T-cell (primary cell): ENCODE measurements at regions not wholly inside any gene's neighbourhood (a gene's known extent, or its start where the extent isn't known, plus 50 kb on each side); places are given as distances from the start of the nearest gene placed in this dataset.

Source experiments
- ATAC-seq, 4 experiments: fragments of 200-7000 bp in 3 of 4; fragments of 150-1000 bp in 1 of 4; cut with Tn5 transposase; replicated peaks in 1 of 4; 1 replicate in 3 of 4; 2 replicates in 1 of 4; pipeline ENCODE4 v1.10.0; 2021; ENCODE audit warnings: moderate library complexity in 3 of 4, mild to moderate bottlenecking in 2 of 4, moderate number of reproducible peaks in 1 of 4
- CTCF ChIA-PET, 2 donors: fragments of 300-600 bp; sonication (Branson Sonifier 250); formaldehyde crosslinking; loops; one replicate each; lab custom pipeline; 2022; ENCODE audit warnings: antibody characterized with exemption in 2 of 2; lab: Charles Lee
- POLR2A ChIA-PET, 2 donors: fragments of 300-600 bp; sonication (Branson Sonifier 250); formaldehyde crosslinking; loops; one replicate each; lab custom pipeline; 2022; ENCODE audit warnings: antibody characterized with exemption in 2 of 2; lab: Charles Lee
- DNase-seq, 35 experiments: peaks; one replicate each; pipeline versions ENCODE4 v3.0.0 to v3.0.0-alpha.2; 2013 to 2023
- H3K27ac ChIP-seq: one replicate; pipeline ENCODE4 v1.5.1; 2013; ENCODE audit warnings: low read length
- H3K27me3 ChIP-seq, 2 experiments: replicated peaks in 1 of 2; 1 replicate in 1 of 2; 2 replicates in 1 of 2; pipeline versions ENCODE4 v1.6.1 to v1.7.0; 2013; ENCODE audit warnings: low read length in 1 of 2, mixed read lengths in 1 of 2; ENCODE audit not compliant: control insufficient read depth in 2 of 2, insufficient read depth in 2 of 2; ENCODE audit errors: extremely low read depth in 1 of 2
- H3K36me3 ChIP-seq, 2 donors: 1 replicate in 1 of 2; 2 replicates in 1 of 2; pipeline versions ENCODE4 v1.6.1 to v1.7.0; 2013; ENCODE audit warnings: low read length in 1 of 2; ENCODE audit not compliant: control insufficient read depth in 2 of 2, insufficient read depth in 1 of 2; ENCODE audit errors: extremely low read depth in 1 of 2
- H3K4me1 ChIP-seq, 2 experiments: 1 replicate in 1 of 2; 2 replicates in 1 of 2; pipeline versions ENCODE4 v1.6.1 to v1.7.0; 2013; ENCODE audit warnings: low read length in 2 of 2, mixed read lengths in 1 of 2; ENCODE audit not compliant: insufficient read depth in 2 of 2, control insufficient read depth in 1 of 2; ENCODE audit errors: extremely low read depth in 1 of 2
- H3K4me3 ChIP-seq, 2 donors: 1 replicate in 1 of 2; 2 replicates in 1 of 2; pipeline versions ENCODE4 v1.5.1 to v1.7.0; 2013; ENCODE audit warnings: mild to moderate bottlenecking in 2 of 2, low read length in 1 of 2, moderate library complexity in 1 of 2; ENCODE audit not compliant: control insufficient read depth in 1 of 2; ENCODE audit errors: extremely low read depth in 1 of 2
- H3K9me3 ChIP-seq: 2 replicates; pipeline ENCODE4 v1.7.0; 2013
- H3K27ac Mint-ChIP-seq, 2 donors: one replicate each; pipeline ENCODE4 v1.8.0; 2020 to 2021; ENCODE audit warnings: mild to moderate bottlenecking in 2 of 2, mixed read lengths in 2 of 2
- H3K27me3 Mint-ChIP-seq, 2 donors: one replicate each; pipeline ENCODE4 v1.8.0; 2021 to 2022; ENCODE audit warnings: mixed read lengths in 2 of 2
- H3K36me3 Mint-ChIP-seq: one replicate; pipeline ENCODE4 v1.8.0; 2021; ENCODE audit warnings: mixed read lengths
- H3K4me1 Mint-ChIP-seq, 3 donors: one replicate each; pipeline ENCODE4 v1.8.0; 2020 to 2022; ENCODE audit warnings: mixed read lengths in 3 of 3, mild to moderate bottlenecking in 1 of 3
- H3K4me3 Mint-ChIP-seq, 3 donors: one replicate each; pipeline ENCODE4 v1.8.0; 2020 to 2022; ENCODE audit warnings: mild to moderate bottlenecking in 3 of 3, mixed read lengths in 3 of 3, moderate library complexity in 3 of 3
- H3K9me3 Mint-ChIP-seq, 3 donors: one replicate each; pipeline ENCODE4 v1.8.0; 2020 to 2022; ENCODE audit warnings: mixed read lengths in 3 of 3
- WGBS: methylation state at CpG from one replicate; pipeline ENCODE4 v1.1.5; 2013; ENCODE audit warnings: missing lambda C conversion rate; ENCODE audit not compliant: insufficient coverage; 5-methylcytosine and 5-hydroxymethylcytosine counted together

DNA sequence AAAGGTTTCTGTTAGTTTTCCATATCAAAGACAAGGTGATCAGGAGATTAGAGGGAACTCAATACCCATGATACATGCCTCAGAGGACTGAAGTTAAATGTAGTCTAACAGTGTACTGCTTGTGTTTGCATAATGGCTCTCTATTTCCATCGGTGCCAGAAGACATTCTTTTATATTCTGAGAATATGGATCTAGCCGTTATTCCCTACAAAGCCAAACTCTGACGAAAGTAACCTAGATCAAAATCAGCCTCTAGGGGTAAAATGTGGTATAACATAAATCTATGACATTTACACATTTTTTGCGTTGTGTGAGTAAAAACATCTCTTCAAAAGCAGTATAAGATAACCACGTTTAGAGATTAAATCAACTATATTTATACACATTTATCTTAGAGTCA lies 2232.7 kb downstream of the PCDH9 start:
- ATAC-seq, result no peak
- no CpG with 5 or more reads among the region's 5 CpGs for WGBS
- DNase-seq, result no peak
- no peaks in the 10 kb centered on the region for H3K27me3 ChIP-seq
- no peak overlapping the region for H3K27ac Mint-ChIP-seq
- H3K4me3 Mint-ChIP-seq, result no peak overlapping the region
- H3K9me3 Mint-ChIP-seq, result peaks cover 14 to 29% (median 18%) of the 10 kb centered on the region in 3 donors
- no peak overlapping the region for H3K27ac ChIP-seq
- no peaks in the 10 kb centered on the region for H3K27me3 Mint-ChIP-seq
- H3K4me3 ChIP-seq, result no peak overlapping the region
- CTCF ChIA-PET, result no interaction called here
- POLR2A ChIA-PET, result no interaction called here
- no peaks in the 10 kb centered on the region for H3K4me1 Mint-ChIP-seq
- H3K36me3 ChIP-seq, result no peaks in the 10 kb centered on the region
- no peaks in the 10 kb centered on the region for H3K4me1 ChIP-seq
- no peaks in the 10 kb centered on the region for H3K36me3 Mint-ChIP-seq
- no peaks in the 10 kb centered on the region for H3K9me3 ChIP-seq

DNA sequence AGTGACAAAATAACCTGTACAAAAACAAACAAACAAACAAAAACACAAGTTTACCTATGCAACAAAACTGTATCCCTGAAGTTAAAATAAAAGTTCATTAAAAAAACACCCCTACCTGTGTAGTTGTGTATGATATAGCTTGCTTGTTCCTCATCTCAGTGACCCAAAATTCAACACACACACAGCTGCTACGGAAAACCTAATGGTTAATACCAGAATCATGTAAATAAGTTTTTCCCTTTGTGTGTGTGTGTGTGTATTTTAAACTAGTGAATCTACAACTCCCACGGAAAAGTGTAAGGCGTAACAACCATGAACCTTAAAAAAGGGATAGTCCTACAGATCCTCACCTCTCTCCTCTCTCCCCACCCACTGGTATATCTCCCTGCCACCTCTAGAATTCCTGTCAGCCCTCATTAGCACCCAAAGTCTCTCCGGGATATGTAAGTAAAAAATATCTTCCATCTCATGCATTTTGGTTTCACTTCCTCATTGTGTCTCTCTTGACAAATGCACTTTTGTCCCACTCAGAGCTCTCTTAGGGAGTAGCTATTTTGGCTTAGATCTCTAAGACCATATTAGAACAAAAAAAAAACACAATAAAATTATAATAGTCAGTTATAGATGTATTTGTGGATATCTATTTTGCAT lies 2236.5 kb downstream of the PCDH9 start:
- H3K36me3 ChIP-seq, result no peaks in the 10 kb centered on the region
- POLR2A ChIA-PET, result no interaction called here
- peaks cover 18 to 26% (median 26%) of the 10 kb centered on the region in 3 donors for H3K9me3 Mint-ChIP-seq
- no peaks in the 10 kb centered on the region for H3K27me3 ChIP-seq
- no peak overlapping the region for H3K27ac ChIP-seq
- WGBS, result no CpG with 5 or more reads among the region's 4 CpGs
- no peaks in the 10 kb centered on the region for H3K4me1 Mint-ChIP-seq
- CTCF ChIA-PET, result no interaction called here
- no peak overlapping the region for H3K27ac Mint-ChIP-seq
- H3K4me3 ChIP-seq, result no peak overlapping the region
- DNase-seq (no peak), ATAC-seq (no peak)
- H3K36me3 Mint-ChIP-seq, result no peaks in the 10 kb centered on the region
- H3K4me3 Mint-ChIP-seq, result no peak overlapping the region
- no peaks in the 10 kb centered on the region for H3K9me3 ChIP-seq
- no peaks in the 10 kb centered on the region for H3K27me3 Mint-ChIP-seq
- H3K4me1 ChIP-seq, result no peaks in the 10 kb centered on the region

GRCh38 chr13:64992314-64992713 lies 2237.8 kb downstream of the PCDH9 start:
- no peak overlapping the region for H3K4me3 ChIP-seq
- Mint-ChIP-seq H3K27ac (no peak overlapping the region), H3K27me3 (no peaks in the 10 kb centered on the region), H3K4me3 (no peak overlapping the region), H3K9me3 (peaks cover 18 to 29% (median 25%) of the 10 kb centered on the region in 3 donors), H3K36me3 (no peaks in the 10 kb centered on the region), H3K4me1 (no peaks in the 10 kb centered on the region)
- no CpG with 5 or more reads among the region's 2 CpGs for WGBS
- ChIA-PET CTCF (no interaction called here), POLR2A (no interaction called here)
- no peak for DNase-seq
- no peaks in the 10 kb centered on the region for H3K27me3 ChIP-seq
- no peak overlapping the region for H3K27ac ChIP-seq
- no peaks in the 10 kb centered on the region for H3K4me1 ChIP-seq
- no peaks in the 10 kb centered on the region for H3K36me3 ChIP-seq
- H3K9me3 ChIP-seq, result no peaks in the 10 kb centered on the region
- no peak for ATAC-seq

DNA sequence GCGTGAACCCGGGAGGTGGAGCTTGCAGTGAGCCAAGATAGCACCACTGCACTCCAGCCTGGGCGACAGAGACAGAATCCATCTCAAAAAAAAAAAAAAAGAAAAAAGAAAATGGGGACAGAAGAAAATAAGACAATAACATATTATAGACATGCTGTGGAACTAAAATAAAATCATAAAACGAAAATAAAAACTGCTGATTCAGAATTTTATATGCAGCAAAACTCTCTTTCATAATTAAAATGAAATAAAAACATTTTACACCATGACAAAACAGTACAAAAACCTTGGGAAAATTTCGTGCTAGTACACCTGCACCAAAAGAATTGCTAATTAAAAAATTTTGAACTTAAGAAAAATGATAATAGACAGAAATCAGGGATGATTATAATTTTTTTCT lies 2245.1 kb downstream of the PCDH9 start:
- WGBS, result no CpG with 5 or more reads among the region's 5 CpGs
- no peak for ATAC-seq
- POLR2A ChIA-PET, result no interaction called here

DNA sequence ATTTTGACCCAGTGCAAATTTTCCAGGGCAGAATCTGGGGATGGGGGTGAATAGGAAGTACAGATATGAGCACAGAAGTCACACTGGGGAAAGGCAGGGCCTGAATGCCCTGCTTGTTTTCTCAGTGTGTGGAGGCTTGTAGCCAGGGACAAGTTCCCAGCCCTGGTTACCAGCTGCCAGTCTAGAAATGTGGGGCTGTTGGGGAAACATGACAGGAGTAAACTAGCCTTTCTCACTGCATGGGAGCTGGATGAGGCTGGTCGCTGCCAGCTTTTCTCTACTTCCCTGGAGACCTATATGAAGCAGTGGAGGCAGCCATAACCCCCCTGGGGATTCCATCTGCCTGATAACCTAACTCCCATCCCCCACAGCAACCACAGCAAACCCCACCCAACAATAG lies 2267.7 kb downstream of the PCDH9 start:
- no peaks in the 10 kb centered on the region for H3K27me3 Mint-ChIP-seq
- H3K9me3 Mint-ChIP-seq, result peaks cover 20 to 31% (median 28%) of the 10 kb centered on the region in 3 donors
- Histone ChIP-seq H3K27ac (no peak overlapping the region), H3K4me1 (no peaks in the 10 kb centered on the region), H3K27me3 (peaks cover 0 to 3% of the 10 kb centered on the region in 2 experiments), H3K9me3 (no peaks in the 10 kb centered on the region), H3K4me3 (no peak overlapping the region), H3K36me3 (no peaks in the 10 kb centered on the region)
- ChIA-PET CTCF (no interaction called here), POLR2A (no interaction called here)
- no peaks in the 10 kb centered on the region for H3K36me3 Mint-ChIP-seq
- H3K4me3 Mint-ChIP-seq, result no peak overlapping the region
- WGBS, result 67% methylated on average over 1 of the region's 1 CpG
- ATAC-seq (no peak), DNase-seq (no peak)
- no peaks in the 10 kb centered on the region for H3K4me1 Mint-ChIP-seq
- H3K27ac Mint-ChIP-seq, result no peak overlapping the region

More for the DNA sequence above, 2245.1 kb downstream of the PCDH9 start:
- no peaks in the 10 kb centered on the region for H3K4me1 Mint-ChIP-seq
- Histone ChIP-seq H3K27ac (no peak overlapping the region), H3K9me3 (no peaks in the 10 kb centered on the region), H3K4me1 (no peaks in the 10 kb centered on the region), H3K4me3 (no peak overlapping the region), H3K36me3 (no peaks in the 10 kb centered on the region), H3K27me3 (peaks cover 0 to 2% of the 10 kb centered on the region in 2 experiments)
- H3K27me3 Mint-ChIP-seq, result no peaks in the 10 kb centered on the region
- H3K9me3 Mint-ChIP-seq, result peaks cover 17 to 25% (median 17%) of the 10 kb centered on the region in 3 donors
- H3K4me3 Mint-ChIP-seq, result no peak overlapping the region
- CTCF ChIA-PET, result interaction anchor here in 1 of 2 donors (0.6 kb wide), 1 partner anchor 20 kb away, joined by 3 read pairs; no protein-coding TSS in a partner anchor
- DNase-seq, result no peak
- H3K36me3 Mint-ChIP-seq, result no peaks in the 10 kb centered on the region
- no peak overlapping the region for H3K27ac Mint-ChIP-seq

DNA sequence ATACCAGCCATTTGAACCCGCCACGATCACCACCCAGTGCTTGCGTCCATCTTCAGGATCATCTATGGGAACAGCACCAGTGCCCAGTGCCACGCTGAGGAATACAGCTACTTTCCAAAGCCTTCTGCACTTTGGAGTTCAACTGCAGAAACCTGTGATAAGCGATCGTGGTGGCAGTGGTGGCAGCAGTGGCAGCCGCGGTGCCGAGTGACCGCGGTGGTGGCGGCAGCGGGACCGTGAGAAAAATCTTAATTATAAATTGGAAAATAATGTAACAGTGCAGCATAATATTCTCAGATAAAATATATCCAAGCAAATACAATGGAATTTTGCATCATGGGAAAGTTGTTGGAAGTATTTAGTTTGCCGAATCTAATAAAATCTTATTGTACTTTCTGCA lies 2270.9 kb downstream of the PCDH9 start:
- no peaks in the 10 kb centered on the region for H3K4me1 Mint-ChIP-seq
- H3K36me3 Mint-ChIP-seq, result no peaks in the 10 kb centered on the region
- H3K36me3 ChIP-seq, result no peaks in the 10 kb centered on the region
- no peaks in the 10 kb centered on the region for H3K4me1 ChIP-seq
- H3K9me3 Mint-ChIP-seq, result peaks cover 11 to 17% (median 14%) of the 10 kb centered on the region in 3 donors
- peaks cover 0 to 3% of the 10 kb centered on the region in 2 experiments for H3K27me3 ChIP-seq
- H3K4me3 Mint-ChIP-seq, result no peak overlapping the region
- H3K27ac ChIP-seq, result no peak overlapping the region
- no peak overlapping the region for H3K27ac Mint-ChIP-seq
- ATAC-seq (no peak), DNase-seq (no peak)
- POLR2A ChIA-PET, result no interaction called here
- 92% methylated on average over 6 of the region's 15 CpGs for WGBS
- H3K9me3 ChIP-seq, result no peaks in the 10 kb centered on the region
- H3K27me3 Mint-ChIP-seq, result no peaks in the 10 kb centered on the region
- no peak overlapping the region for H3K4me3 ChIP-seq
- CTCF ChIA-PET, result no interaction called here
